ENCODE measurements at regions not wholly inside any gene's neighbourhood (a gene's known extent, or its start where the extent isn't known, plus 50 kb on each side); places are given as distances from the start of the nearest gene placed in this dataset.
"Not testable (repeated sequence)": the region's sequence is repeated elsewhere in the genome, so short reads cannot be mapped to it uniquely, and the experiment has no call there.

DNA sequence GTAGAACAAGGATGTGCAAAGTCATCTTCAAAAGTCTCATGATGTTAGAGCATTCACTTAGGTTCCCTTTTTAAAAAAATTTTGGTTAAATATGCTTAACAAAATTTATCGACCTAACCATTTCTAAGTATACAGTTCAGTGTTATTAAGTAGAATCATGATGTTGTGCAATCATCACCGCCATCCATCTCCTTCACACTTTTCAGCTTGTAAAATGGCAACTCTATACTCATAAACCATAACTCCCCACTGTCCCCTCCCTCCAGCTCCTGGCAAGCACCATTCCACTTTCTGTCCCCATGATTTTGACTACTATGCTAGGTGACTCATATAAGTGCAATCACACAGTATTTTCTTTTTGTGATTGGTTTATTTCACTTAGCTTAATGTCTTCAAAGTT, 895.0 kb downstream of the TBL1XR1 start:
- DNase-seq = no peak

DNA sequence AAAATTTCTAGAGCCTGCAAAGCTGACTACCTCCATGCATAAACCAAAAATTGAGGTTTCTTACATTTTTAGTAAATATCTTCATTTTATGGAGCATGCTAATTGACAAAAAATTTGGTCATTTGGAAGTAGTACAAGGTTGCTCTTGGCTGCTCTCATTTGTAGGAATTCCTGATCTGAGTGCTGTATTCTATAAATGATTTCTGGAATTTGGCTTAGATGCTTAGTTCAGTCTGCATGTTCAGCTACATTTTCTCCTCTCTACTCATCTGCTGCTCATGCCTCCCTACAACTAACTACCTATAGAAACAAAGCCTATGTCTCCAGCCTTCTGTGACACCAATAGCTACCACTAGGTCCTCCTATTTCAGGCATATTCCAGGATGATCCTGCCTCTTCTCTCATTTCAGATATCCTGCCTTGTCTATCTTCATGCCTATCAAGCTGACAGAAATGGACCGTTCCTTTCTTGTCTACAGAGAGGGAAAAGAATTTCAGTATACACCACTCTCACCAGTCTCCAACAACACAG, 901.1 kb downstream of the TBL1XR1 start:
- DNase-seq = no peak

DNA sequence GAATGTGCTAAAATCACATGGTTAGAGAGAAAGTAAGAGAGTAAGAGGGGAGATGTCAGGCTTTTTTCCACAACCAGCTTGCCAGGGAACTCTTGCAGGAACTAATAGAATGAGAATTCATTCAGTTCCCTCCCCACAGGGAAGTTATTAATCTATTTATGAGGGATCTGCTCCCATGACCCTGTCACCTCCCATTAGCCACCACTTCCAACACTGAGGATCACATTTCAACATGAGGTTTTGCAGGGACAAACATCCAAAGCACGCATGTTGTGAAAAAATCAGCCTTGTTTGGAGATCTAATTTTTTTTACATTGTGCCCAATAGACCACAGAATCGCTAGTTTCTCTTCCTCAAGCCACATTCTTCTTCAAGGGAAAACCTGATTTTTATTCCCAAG, 904.0 kb downstream of the TBL1XR1 start:
- no peak for DNase-seq

DNA sequence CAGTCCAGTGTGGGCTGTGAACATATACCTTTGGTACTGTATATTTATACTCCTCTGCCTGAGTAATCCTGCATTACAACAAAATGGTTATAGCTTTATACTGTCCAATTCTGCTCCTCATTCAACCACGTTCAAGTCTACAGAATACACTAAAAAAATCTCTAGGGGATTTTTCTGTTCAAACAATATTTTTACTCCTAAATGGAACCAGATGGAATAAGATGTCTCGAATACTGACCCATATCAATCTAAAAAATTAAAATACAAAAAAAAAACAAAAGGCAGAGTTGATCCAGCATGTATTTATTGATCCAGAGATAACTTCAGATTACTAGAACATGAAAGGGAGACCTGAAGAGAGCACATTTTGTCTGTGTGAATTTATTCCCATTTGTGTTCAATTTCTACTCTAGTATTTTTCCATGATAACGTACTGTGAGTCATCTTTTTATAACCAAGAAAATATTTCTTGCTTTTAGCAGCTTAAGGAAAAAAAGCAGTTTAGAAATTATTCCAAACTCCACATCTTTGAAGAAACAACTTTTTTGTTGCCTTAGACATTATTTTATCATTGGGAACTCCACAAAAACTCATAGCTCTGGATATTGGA, 910.7 kb downstream of the TBL1XR1 start:
- no peak for DNase-seq

DNA sequence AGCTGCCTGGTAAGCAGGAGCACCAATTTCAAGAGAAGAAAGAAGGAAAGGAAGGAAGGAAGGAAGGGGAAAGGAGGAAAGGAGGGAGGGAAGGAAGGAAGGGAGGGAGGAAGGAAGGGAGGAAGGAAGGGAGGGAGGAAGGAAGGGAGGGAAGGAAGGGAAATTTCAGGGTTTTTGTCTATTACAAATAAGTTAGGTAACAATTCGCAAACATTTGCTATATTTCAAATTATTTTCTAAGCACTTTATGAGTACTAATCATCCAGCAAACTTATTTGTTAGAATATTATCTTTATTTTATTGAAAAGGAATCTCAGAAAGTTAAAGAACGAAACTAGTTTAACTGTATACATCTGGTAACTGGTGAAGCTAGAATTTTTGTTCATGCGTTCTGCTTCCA, 921.7 kb downstream of the TBL1XR1 start:
- DNase-seq = no peak

DNA sequence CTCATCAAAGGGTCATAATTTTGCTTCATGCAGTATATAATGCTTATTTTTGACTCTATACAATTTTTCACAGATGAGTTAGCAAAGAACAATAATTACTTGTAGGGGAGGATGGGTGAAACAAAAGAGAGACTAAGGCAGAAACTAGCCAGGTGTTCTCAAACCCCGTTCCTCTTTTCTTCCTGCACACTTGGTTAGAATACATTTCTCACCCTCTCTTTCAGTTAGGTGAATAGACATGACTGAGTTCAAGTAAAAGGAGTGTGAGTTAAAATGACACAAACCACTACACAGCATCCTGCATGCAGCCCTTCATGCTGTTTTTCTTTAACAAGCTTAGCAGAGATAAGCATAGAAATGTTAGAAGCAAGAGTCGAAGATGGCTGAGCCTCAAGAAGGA, 922.2 kb downstream of the TBL1XR1 start:
- no peak for DNase-seq

DNA sequence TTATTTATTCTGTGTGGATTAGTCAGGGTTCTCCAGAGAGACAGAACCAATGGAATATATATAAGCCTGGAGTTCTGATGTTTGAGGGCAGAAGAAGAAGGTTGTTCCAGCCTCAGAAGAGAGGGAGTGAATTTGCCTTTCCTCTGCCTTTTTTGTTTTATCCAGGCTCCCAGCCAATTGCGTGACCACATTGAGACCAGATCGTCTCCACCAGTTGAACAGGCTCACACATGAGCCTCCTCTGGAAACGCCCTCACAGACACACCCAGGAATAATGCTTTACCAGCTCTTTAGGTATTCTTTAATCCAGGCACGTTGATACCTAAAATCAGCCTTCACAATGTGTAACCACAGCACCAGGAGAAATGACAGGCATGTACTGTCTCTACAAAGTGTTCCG, 923.1 kb downstream of the TBL1XR1 start:
- DNase-seq = no peak

DNA sequence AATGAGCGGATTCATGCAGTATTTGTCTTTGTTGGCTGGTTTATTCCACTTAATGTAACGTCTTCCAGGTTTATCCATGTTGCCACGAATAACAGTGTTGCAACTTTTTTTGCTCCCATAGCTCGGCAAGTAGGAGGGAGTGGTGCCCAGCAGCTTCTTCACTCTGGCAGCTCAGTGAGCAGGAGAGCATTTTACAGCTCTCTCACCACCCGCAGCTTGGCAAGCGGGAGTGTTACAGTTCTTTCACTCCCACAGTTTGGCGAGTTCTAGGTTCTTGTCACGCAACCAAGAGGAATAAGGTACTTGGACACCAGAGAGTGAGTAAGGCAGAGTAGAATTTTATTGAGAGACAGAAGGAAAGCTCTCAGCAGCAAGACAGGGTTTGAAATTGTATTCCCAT, 935.2 kb downstream of the TBL1XR1 start:
- no peak for DNase-seq

DNA sequence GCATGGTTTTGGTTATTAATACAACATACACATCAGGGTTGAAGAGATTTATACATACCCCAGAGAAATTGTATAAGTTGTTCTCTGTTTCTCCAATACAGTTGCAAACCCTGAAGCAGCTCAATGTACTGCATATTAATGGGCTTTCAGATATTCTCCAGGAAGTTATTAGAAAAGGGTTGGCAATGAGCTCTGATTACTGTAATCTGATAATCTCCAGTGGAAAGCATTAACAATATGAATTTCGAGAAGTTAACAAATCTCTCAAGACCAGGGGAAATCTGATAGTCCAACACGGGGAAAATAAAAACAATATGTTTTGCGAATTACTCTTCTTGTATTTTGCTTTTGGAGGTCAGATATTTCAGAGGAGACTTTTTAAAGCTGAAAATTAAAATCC, 950.1 kb downstream of the TBL1XR1 start:
- DNase-seq = no peak

DNA sequence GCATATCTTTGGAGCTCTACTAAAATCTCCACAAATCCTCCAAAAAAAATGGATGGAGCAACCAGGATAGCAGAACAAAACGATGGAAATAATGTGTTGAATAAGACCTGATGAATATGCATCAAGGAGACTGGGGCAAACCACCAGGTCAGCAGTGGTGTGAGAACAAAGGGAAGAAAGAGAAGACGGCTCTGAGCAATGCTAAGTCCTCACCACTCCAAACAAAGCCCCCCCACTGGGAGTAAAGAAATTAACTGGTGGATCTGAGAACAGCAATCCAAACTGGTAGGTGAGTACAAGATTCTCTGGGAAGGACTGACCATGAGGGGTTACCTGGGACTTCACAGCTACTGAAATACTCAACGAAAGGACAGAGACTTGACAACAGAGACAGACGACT, 977.3 kb downstream of the TBL1XR1 start:
- no peak for DNase-seq

DNA sequence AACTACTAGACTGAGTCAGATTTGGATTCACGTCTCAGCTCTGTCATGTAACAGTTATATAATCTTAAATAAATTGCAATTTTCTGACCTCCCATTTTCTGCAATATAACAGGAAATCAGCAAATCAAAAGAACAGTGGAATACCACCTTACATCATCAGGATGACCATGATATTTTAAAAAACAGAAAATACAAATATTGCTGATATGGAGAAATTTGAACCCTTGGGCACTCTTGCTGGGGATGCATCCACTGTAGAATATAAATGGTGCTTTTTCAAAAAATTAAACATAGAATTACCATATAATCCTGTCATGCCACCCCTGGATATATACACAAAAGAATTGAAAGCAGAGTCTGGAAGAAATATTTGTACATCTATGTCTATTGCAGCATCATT, 982.5 kb downstream of the TBL1XR1 start:
- no peak for DNase-seq

DNA sequence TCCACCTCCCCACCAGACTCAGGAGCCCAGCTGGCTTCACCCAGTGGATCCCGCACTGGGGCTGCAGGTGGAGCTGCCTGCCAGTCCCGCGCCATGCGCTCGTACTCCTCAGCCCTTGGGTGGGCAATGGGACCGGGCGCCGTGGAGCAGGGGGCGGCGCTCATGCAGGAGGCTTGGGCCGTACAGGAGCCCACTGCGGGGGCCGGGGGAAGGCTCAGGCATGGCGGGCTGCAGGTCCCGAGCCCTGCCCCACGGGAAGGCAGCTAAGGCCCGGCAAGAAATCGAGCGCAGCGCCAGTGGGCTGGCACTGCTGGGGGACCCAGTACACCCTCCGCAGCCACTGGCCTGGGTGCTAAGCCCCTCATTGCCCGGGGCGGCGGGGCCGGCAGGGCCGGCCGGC, 984.0 kb downstream of the TBL1XR1 start:
- DNase-seq = not testable (repeated sequence)

DNA sequence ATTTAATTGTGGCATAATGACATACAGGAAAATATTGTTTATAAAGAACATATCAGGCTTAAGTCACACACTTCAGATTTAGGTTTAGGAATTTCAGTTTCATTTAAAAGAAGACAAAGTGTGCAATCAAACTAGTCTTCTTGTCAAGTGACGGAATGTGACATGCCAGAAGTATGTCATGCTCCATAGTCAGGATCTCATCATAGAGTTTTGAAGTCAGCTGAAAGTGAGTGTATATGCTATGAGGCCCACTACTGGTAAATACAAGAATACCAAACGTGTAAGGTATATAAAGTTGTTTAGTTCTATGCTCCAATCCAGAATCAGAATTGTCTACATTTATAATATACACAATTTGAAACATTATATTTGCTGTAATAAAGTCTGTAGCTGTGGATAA, 988.4 kb downstream of the TBL1XR1 start:
- no peak for DNase-seq

DNA sequence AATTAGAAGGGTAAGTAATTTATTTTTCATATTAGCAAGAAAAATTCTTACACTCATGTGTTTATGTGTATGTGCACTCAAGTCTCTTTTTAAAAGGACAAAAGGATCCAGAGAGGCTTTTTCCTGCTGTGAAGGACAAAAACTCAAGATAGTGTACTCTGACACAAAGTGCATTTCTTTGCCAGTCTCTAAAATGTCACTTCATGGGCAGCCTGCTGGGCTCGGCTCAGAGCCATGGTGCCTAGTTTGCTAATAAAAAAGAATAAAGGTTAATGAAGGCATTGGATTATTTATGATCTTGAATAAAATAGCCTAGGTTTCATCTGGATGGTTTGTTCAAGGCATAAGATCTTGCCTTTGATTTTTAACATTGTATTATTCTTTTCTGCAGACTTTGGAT, 989.0 kb downstream of the TBL1XR1 start:
- no peak for DNase-seq

DNA sequence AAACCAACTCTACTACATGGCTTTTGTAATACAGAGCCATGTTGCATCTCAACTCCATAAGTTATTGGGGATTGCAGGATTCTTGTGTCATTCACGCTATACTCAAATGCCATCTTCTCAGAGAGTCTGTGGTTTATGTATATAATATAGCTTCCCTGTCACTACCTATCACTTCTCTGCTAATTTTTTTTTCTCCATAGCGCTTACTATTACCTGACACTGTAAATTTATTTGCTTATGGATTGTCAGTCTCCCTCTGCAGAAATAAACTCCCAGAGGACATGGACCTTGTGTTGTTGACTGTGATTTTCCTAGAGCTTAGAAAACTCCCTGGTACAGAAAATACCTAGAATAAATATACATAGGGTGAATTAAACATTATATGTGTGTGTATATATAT, 990.5 kb downstream of the TBL1XR1 start:
- no peak for DNase-seq

DNA sequence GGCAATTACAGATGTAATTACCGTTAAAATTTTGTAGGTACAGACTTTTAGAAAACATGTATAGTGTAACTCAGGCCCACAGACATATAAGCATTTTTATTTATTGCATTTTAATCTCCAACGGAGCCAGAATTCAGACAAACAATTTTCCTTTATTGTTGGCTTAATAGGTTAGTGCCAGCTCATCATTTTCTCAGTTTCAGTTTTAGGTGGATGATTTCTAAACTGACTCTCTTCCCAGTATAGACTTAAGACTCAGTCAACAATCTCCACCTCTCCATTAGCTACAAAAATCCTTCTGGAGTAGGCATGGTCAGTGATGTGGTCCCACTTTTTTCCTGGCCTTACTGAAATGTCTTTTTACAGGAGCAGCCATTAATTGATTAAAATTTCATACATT, 994.6 kb downstream of the TBL1XR1 start:
- no peak for DNase-seq

DNA sequence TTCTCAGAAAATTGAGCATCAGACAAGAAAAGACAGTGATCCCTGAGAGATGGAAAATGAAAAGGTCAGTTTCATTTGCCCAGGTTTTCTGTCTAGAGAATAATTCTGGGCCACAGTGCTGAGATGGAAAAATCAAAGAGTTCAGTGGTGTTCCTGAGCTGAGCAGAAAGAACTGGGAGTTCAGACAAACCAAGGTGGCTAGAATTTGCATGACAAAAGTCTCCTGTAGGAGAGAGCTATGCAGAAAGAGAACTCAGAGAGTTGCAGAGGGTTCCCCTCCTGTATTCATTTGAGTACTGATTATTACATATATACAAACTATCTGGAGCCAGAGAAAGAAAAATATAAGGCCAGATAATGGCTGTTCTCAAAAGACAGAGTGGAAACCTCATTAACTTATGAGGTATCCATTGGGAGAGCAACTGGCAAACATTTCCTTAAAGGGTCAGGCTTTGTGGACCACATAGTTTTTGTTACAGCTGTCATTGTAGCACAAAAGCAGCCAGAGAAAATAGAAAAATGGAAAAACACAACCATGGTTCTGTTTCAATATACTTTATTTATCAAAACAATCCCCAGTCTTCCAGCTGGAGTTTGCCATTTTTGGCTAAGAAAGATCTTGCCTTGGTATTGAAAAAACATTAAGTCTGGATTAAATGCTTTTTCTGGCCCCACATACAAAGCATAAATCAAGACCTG, 1004.1 kb downstream of the TBL1XR1 start:
- DNase-seq = no peak

DNA sequence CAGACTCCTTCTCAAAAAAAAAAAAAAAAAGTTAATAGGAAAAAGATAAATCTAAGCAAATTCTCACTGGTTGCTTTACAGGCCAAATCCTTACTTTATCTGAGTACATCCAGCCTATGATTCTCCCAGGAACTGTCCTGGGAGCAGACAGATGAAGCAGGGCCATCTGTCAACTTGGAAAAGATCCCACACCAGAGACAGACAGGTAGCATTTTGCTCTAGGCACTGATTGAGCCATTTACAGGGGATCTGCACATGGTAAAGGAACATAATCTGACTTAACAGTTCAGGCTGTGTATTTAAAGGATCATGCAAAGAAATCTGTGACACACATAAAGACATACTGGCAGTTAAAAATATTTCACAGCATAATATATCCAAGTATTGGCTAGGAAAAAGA, 1006.5 kb downstream of the TBL1XR1 start:
- DNase-seq = no peak

DNA sequence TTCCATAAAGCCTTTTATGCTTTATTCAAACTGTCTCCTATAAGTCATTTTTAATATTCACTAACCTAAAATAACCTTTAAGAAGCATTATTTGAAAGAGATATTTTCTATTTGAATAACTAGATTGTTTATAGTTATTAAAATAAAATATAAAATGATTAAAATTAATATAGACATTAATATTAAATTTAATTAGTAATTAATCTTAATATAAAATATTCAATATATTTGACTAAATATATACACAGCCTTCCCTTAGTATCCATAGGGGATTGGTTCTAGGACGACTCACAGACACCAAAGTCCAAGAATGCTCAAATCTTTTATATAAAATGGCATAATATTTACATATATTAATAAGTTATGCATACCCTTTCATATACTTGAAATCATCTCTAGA, 1014.1 kb downstream of the TBL1XR1 start:
- DNase-seq = no peak

DNA sequence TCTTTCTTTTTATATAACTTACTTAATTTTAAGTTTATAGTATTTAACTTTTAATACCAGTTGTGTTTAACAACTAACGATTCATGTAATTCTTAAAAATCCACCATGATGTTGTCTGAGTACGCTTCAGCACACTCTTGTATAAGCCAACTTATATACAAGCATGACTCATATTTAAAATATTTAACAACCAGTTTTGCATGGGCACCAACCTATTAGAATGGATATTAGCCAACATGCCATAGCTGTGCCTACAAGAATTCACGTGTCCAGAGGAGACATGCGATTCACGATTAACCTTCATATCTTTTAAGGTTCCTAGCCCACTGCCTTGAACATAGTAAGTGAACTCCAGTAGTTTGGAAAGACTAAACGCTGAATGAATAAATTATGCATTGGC, 1023.2 kb downstream of the TBL1XR1 start:
- no peak for DNase-seq

DNA sequence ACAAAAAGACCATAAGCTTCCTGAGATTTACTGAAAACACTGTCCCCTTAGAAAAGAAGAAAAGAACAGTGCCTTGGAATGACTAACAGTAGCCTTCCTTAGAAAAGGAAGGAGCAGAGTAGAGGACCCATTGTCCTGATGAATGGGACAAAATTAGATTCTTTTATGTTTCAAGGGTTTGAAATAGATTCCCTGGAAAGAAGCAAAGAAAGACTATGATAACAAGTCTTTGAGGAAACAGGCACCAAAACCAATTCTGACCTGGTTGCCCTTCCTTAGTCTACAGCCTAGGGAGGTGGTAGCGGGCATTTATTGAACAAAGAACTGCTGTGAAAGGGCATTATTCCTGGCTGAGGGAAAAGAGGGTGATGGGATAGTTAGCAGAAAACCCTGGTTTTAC, 1024.8 kb downstream of the TBL1XR1 start:
- no peak for DNase-seq

DNA sequence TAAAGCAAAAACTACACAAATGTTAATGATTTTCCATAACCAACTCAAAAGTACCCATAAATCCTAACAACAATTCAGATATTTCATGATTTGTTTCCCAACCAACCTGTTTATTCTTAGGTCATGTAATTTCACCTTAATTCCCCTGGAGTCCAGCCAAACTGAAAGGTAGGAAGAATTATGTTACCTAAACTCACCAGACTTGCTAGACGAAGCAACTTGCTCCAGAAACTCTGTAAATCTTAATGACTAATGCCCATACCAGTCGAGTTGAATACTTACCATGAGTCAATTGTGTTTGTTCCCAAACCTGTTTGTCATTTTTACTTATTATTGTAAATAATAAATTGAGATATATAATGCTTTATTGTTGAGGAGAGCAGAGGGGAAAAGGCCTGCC, 1030.0 kb downstream of the TBL1XR1 start:
- DNase-seq = no peak

DNA sequence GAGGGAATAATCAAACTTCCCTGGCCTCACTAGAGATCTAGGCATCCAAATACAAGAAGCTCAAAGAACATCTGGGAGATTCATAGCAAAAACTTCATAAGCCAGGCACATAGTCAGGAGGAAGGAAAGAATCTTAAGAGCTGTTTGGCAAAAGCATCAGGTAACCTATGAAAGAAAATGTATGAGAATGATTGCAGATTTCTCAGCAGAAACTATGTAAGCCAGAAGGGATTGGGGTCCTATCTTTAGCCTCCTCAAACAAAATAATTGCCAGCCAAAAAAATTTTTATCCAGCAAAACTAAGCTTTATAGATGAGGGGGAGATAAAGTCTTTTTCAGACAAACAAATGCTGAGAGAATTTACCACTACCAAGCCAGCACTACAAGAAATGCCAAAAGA, 1036.3 kb downstream of the TBL1XR1 start:
- no peak for DNase-seq

DNA sequence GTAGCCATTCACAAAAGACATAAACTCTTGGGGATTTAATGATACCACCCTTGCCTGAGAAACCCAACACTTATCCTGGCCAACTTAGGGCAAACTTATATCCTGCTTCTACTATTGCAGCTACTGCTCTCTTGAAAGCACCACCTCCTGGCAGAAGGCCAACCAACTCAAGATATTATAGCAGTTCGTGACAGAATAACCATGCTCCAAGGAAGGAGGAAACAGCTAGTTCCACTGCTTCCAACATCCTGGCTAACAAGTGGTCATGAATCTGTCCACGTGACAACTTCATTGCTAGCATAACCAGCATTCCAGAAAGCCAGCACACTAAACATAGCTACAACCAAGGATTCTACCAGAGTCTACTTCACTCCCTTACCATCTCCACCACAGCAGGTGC, 1037.5 kb downstream of the TBL1XR1 start:
- DNase-seq = no peak

DNA sequence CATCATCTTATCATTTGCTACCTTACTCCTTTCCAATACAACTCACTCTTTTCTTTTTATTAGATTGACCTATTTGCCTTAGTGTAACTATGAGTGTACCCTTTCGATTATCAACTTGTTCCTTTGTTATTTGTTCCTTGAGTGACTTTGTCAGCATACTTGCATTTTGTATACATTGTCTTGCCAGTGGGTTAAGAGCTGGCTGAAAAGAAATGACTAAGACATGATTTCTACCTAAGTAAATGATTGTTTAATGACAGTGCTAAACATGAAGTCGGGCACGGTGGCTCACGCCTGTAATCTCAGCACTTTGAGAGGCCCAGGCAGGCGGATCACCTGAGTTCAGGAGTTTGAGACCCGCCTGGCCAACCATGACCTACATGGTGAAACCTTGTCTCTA, 1042.3 kb downstream of the TBL1XR1 start:
- no peak for DNase-seq

All from activated CD4-positive, alpha-beta T cell treated with anti-CD3 and anti-CD28 coated beads, Interleukin-2, amount 50 U/mL, for 1 hour (primary cell).